ENCODE measurements at regions not wholly inside any gene's neighbourhood (a gene's known extent, or its start where the extent isn't known, plus 50 kb on each side); places are given as distances from the start of the nearest gene placed in this dataset.

- no peak overlapping the region for H2BK120ac ChIP-seq (replicated peaks; ENCODE audit: low read depth, low read length)
- DNase-seq (ENCODE audit: low read depth in 1 of 2, low spot score in 2 of 2) (no peak), FAIRE-seq (no peak)
- no peak overlapping the region for H3K9ac ChIP-seq (replicated peaks in 1 of 4; ENCODE audit: extremely low read depth in 1 of 4, low read depth in 3 of 4, low read length in 3 of 4)
- no peaks in the 10 kb centered on the region for H3K23me2 ChIP-seq (ENCODE audit: low read depth, low read length)
- H3K36me3 ChIP-seq (ENCODE audit: control insufficient read depth in 2 of 4, insufficient read depth in 4 of 4, low read length in 3 of 4), result no peaks in the 10 kb centered on the region
- no peaks in the 10 kb centered on the region for H3K9me3 ChIP-seq (ENCODE audit: insufficient read depth in 2 of 2, low read depth in 1 of 2, low read length in 1 of 2)
- no peak for TF ChIP-seq SIN3A (conservative IDR thresholded peaks at IDR 0.05 in 1 of 2, IDR thresholded peaks at IDR 0.05 in 1 of 2; ENCODE audit: low read depth in 1 of 2, low read length in 2 of 2)
- TF ChIP-seq CTCF (IDR thresholded peaks at IDR 0.05; ENCODE audit: control extremely low read depth in 1 of 3, insufficient read depth in 1 of 3, low read depth in 1 of 3, low read length in 3 of 3), result no peak
- TF ChIP-seq FOSL1 (IDR thresholded peaks at IDR 0.05; ENCODE audit: insufficient read depth, low read depth, low read length), result no peak
- TF ChIP-seq GTF2F1 (IDR thresholded peaks at IDR 0.05; ENCODE audit: borderline replicate concordance, low read depth, low read length), result no peak
- TF ChIP-seq KDM4A (IDR thresholded peaks at IDR 0.05; ENCODE audit: low read depth, low read length, severe bottlenecking), result no peak
- TF ChIP-seq TBP (IDR thresholded peaks at IDR 0.05; ENCODE audit: low read depth, low read length), result no peak
- TF ChIP-seq MAFK (IDR thresholded peaks at IDR 0.05; ENCODE audit: low read depth, low read length), result no peak
- no peak for TF ChIP-seq POU5F1 (IDR thresholded peaks at IDR 0.05; ENCODE audit: low read depth, low read length)
- no peak for TF ChIP-seq BCL11A (IDR thresholded peaks at IDR 0.05; ENCODE audit: low read depth in 2 of 2, low read length in 2 of 2)
- no peak for TF ChIP-seq TEAD4 (IDR thresholded peaks at IDR 0.05; ENCODE audit: low read depth, low read length)
- H2BK12ac ChIP-seq (ENCODE audit: low read depth, low read length), result no peak overlapping the region
- CTCF ChIA-PET (ENCODE audit: partially characterized antibody), result interaction anchor here (1.3 kb wide), 1 partner anchor 440 kb away, joined by 3 read pairs; no protein-coding TSS in a partner anchor
- no peak overlapping the region for H3K4ac ChIP-seq (replicated peaks; ENCODE audit: insufficient read length, low read depth, low read length)
- no peak overlapping the region for H2BK20ac ChIP-seq (ENCODE audit: low read length)
- H4K8ac ChIP-seq (ENCODE audit: extremely low read depth, insufficient read depth, low read length), result no peak overlapping the region
- H2AFZ ChIP-seq (ENCODE audit: low read length), result no peak overlapping the region
- WGBS, 2 experiments (ENCODE audit: extremely low coverage in 1 of 2, insufficient coverage in 1 of 2, insufficient read length in 1 of 2, insufficient replicate concordance in 2 of 2, low coverage in 1 of 2, low lambda C conversion rate in 2 of 2, missing lambda C conversion rate in 1 of 2), result 95% methylated on average over 2 of the region's 2 CpGs; no CpG with 5 or more reads in 1 of the 2 experiments
- H2BK5ac ChIP-seq (ENCODE audit: low read depth, low read length), result no peak overlapping the region
- H3K27me3 ChIP-seq (replicated peaks in 1 of 4; ENCODE audit: control insufficient read depth in 3 of 4, extremely low read depth in 1 of 4, insufficient read depth in 3 of 4, low read length in 3 of 4), result no peaks in the 10 kb centered on the region
- no peak overlapping the region for H3K14ac ChIP-seq (ENCODE audit: insufficient read length)
- H3K4me3 ChIP-seq (ENCODE audit: extremely low read depth in 1 of 4, insufficient read depth in 2 of 4, low read depth in 3 of 4, low read length in 4 of 4), result no peak overlapping the region
- H3K79me2 ChIP-seq (ENCODE audit: control insufficient read depth in 1 of 2, insufficient read depth in 2 of 2, low read length in 2 of 2), result no peaks in the 10 kb centered on the region
- H3K79me1 ChIP-seq (ENCODE audit: low read depth, low read length), result no peaks in the 10 kb centered on the region
- no peak overlapping the region for H3K4me2 ChIP-seq (ENCODE audit: insufficient read depth in 1 of 2, low read depth in 2 of 2, low read length in 2 of 2)
- H2BK15ac ChIP-seq (ENCODE audit: low read length), result no peak overlapping the region
- no peak overlapping the region for H3K56ac ChIP-seq (replicated peaks; ENCODE audit: insufficient read length, low read depth, low read length)
- no peak overlapping the region for H3K18ac ChIP-seq (ENCODE audit: extremely low read depth, low read length)
- no peak overlapping the region for H4K91ac ChIP-seq (replicated peaks; ENCODE audit: insufficient read length, low read length)
- H4K20me1 ChIP-seq (replicated peaks in 1 of 2; ENCODE audit: control insufficient read depth in 1 of 2, insufficient read depth in 2 of 2, low read length in 2 of 2), result no peaks in the 10 kb centered on the region
- no peak overlapping the region for H2AK5ac ChIP-seq (ENCODE audit: low read depth, low read length)
- H3K4me1 ChIP-seq (replicated peaks in 1 of 4; ENCODE audit: control insufficient read depth in 3 of 4, insufficient read depth in 4 of 4, low read length in 3 of 4), result no peaks in the 10 kb centered on the region
- no peak overlapping the region for H3K27ac ChIP-seq (ENCODE audit: low read depth, low read length)
- no peak overlapping the region for H4K5ac ChIP-seq (ENCODE audit: insufficient read length, low read depth, low read length)
- H3K23ac ChIP-seq (ENCODE audit: insufficient read length), result no peak overlapping the region
- POLR2A ChIA-PET (ENCODE audit: partially characterized antibody), result no interaction called here
Observed at GRCh38 chr14:94987409-94987808, 169.9 kb downstream of the DICER1 start.

Measured in H1 (cell line).